ENCODE measurements at regions not wholly inside any gene's neighbourhood (a gene's known extent, or its start where the extent isn't known, plus 50 kb on each side); places are given as distances from the start of the nearest gene placed in this dataset.

DNA sequence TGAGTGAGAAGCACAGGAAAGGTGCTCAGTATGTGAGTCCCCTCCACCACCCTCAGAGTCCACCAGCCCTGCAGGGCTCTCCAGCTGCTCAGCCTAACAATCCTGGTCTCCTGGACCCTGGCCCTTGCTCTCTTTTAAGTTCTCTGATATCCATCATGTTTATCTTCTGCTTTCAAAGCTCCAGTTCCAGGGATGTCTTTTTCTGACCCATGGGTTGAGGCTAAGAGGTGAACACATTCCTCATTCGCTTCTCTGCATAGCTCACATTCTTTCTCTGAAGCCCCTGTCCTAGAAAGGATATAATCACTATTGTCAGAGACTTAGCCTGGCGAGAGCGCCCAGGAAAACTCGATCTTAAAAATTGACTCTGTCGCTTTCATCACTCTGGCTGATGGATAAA is 86.4 kb downstream of the ARL4C start (continued):
- TF ChIP-seq, protein P1, sequence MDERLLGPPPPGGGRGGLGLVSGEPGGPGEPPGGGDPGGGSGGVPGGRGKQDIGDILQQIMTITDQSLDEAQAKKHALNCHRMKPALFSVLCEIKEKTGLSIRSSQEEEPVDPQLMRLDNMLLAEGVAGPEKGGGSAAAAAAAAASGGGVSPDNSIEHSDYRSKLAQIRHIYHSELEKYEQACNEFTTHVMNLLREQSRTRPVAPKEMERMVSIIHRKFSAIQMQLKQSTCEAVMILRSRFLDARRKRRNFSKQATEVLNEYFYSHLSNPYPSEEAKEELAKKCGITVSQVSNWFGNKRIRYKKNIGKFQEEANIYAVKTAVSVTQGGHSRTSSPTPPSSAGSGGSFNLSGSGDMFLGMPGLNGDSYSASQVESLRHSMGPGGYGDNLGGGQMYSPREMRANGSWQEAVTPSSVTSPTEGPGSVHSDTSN (CRISPR knock-in tag; IDR thresholded peaks at IDR 0.05): no peak
- TF ChIP-seq, protein P2, sequence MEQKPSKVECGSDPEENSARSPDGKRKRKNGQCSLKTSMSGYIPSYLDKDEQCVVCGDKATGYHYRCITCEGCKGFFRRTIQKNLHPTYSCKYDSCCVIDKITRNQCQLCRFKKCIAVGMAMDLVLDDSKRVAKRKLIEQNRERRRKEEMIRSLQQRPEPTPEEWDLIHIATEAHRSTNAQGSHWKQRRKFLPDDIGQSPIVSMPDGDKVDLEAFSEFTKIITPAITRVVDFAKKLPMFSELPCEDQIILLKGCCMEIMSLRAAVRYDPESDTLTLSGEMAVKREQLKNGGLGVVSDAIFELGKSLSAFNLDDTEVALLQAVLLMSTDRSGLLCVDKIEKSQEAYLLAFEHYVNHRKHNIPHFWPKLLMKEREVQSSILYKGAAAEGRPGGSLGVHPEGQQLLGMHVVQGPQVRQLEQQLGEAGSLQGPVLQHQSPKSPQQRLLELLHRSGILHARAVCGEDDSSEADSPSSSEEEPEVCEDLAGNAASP (CRISPR knock-in tag; IDR thresholded peaks at IDR 0.05; ENCODE audit: borderline replicate concordance): no peak
- no peak for TF ChIP-seq ZSCAN9 (CRISPR knock-in tag; IDR thresholded peaks at IDR 0.05; ENCODE audit: borderline replicate concordance)
- TF ChIP-seq GATA4 (IDR thresholded peaks at IDR 0.05; ENCODE audit: borderline replicate concordance, low read depth): no peak
- TF ChIP-seq, protein P3, sequence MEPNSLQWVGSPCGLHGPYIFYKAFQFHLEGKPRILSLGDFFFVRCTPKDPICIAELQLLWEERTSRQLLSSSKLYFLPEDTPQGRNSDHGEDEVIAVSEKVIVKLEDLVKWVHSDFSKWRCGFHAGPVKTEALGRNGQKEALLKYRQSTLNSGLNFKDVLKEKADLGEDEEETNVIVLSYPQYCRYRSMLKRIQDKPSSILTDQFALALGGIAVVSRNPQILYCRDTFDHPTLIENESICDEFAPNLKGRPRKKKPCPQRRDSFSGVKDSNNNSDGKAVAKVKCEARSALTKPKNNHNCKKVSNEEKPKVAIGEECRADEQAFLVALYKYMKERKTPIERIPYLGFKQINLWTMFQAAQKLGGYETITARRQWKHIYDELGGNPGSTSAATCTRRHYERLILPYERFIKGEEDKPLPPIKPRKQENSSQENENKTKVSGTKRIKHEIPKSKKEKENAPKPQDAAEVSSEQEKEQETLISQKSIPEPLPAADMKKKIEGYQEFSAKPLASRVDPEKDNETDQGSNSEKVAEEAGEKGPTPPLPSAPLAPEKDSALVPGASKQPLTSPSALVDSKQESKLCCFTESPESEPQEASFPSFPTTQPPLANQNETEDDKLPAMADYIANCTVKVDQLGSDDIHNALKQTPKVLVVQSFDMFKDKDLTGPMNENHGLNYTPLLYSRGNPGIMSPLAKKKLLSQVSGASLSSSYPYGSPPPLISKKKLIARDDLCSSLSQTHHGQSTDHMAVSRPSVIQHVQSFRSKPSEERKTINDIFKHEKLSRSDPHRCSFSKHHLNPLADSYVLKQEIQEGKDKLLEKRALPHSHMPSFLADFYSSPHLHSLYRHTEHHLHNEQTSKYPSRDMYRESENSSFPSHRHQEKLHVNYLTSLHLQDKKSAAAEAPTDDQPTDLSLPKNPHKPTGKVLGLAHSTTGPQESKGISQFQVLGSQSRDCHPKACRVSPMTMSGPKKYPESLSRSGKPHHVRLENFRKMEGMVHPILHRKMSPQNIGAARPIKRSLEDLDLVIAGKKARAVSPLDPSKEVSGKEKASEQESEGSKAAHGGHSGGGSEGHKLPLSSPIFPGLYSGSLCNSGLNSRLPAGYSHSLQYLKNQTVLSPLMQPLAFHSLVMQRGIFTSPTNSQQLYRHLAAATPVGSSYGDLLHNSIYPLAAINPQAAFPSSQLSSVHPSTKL (CRISPR knock-in tag; IDR thresholded peaks at IDR 0.05): 0 out of 2 replicates have a peak, but pooled peaks have one; percentile 32
- TF ChIP-seq HDAC6 (IDR thresholded peaks at IDR 0.05; ENCODE audit: low read depth, low read length): no peak
- TF ChIP-seq, protein P4, sequence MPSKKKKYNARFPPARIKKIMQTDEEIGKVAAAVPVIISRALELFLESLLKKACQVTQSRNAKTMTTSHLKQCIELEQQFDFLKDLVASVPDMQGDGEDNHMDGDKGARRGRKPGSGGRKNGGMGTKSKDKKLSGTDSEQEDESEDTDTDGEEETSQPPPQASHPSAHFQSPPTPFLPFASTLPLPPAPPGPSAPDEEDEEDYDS (CRISPR knock-in tag; IDR thresholded peaks at IDR 0.05): no peak
- TF ChIP-seq MEIS2 (CRISPR knock-in tag; IDR thresholded peaks at IDR 0.05): no peak
- TF ChIP-seq ZFP36 (IDR thresholded peaks at IDR 0.05; ENCODE audit: borderline replicate concordance, low read depth, low read length, partially characterized antibody): no peak
- no peak for TF ChIP-seq ZNF652 (CRISPR knock-in tag; IDR thresholded peaks at IDR 0.05; ENCODE audit: borderline replicate concordance, low read depth)
- no peak for TF ChIP-seq ATF7 (IDR thresholded peaks at IDR 0.05)
- no peak for TF ChIP-seq ATF7 (CRISPR knock-in tag; IDR thresholded peaks at IDR 0.05)
- TF ChIP-seq GTF3A (CRISPR knock-in tag; conservative IDR thresholded peaks at IDR 0.05): no peak
- TF ChIP-seq, protein P5, sequence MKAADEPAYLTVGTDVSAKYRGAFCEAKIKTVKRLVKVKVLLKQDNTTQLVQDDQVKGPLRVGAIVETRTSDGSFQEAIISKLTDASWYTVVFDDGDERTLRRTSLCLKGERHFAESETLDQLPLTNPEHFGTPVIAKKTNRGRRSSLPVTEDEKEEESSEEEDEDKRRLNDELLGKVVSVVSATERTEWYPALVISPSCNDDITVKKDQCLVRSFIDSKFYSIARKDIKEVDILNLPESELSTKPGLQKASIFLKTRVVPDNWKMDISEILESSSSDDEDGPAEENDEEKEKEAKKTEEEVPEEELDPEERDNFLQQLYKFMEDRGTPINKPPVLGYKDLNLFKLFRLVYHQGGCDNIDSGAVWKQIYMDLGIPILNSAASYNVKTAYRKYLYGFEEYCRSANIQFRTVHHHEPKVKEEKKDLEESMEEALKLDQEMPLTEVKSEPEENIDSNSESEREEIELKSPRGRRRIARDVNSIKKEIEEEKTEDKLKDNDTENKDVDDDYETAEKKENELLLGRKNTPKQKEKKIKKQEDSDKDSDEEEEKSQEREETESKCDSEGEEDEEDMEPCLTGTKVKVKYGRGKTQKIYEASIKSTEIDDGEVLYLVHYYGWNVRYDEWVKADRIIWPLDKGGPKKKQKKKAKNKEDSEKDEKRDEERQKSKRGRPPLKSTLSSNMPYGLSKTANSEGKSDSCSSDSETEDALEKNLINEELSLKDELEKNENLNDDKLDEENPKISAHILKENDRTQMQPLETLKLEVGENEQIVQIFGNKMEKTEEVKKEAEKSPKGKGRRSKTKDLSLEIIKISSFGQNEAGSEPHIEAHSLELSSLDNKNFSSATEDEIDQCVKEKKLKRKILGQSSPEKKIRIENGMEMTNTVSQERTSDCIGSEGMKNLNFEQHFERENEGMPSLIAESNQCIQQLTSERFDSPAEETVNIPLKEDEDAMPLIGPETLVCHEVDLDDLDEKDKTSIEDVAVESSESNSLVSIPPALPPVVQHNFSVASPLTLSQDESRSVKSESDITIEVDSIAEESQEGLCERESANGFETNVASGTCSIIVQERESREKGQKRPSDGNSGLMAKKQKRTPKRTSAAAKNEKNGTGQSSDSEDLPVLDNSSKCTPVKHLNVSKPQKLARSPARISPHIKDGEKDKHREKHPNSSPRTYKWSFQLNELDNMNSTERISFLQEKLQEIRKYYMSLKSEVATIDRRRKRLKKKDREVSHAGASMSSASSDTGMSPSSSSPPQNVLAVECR (CRISPR knock-in tag; IDR thresholded peaks at IDR 0.05; ENCODE audit: borderline replicate concordance): no peak
- TF ChIP-seq, protein P6, sequence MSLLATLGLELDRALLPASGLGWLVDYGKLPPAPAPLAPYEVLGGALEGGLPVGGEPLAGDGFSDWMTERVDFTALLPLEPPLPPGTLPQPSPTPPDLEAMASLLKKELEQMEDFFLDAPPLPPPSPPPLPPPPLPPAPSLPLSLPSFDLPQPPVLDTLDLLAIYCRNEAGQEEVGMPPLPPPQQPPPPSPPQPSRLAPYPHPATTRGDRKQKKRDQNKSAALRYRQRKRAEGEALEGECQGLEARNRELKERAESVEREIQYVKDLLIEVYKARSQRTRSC (CRISPR knock-in tag; IDR thresholded peaks at IDR 0.05; ENCODE audit: low read depth): no peak
- TF ChIP-seq YEATS4 (CRISPR knock-in tag; IDR thresholded peaks at IDR 0.05; ENCODE audit: borderline replicate concordance): no peak
- TF ChIP-seq ATRX (CRISPR knock-in tag; IDR thresholded peaks at IDR 0.05; ENCODE audit: borderline replicate concordance): no peak
- no peak for TF ChIP-seq MEF2D (CRISPR knock-in tag; IDR thresholded peaks at IDR 0.05)
- TF ChIP-seq GATAD2A (CRISPR knock-in tag; IDR thresholded peaks at IDR 0.05): 0 out of 2 replicates have a peak, but pooled peaks have one; percentile 21
- no peak for TF ChIP-seq ZNF619 (CRISPR knock-in tag; IDR thresholded peaks at IDR 0.05)

All from HepG2 (cell line).